CD14-positive monocyte (primary cell): ENCODE measurements at regions not wholly inside any gene's neighbourhood (a gene's known extent, or its start where the extent isn't known, plus 50 kb on each side); places are given as distances from the start of the nearest gene placed in this dataset.

Source experiments
- DNase-seq, 3 donors: peaks; one replicate each; pipeline ENCODE4 v3.0.0-alpha.2; 2011 to 2022
- H2AFZ ChIP-seq: 2 replicates; pipeline ENCODE4 v1.6.0; 2012; ENCODE audit warnings: mild to moderate bottlenecking, low read depth, low read length, inconsistent platforms; ENCODE audit not compliant: insufficient read depth, poor library complexity, severe bottlenecking
- H3K27ac ChIP-seq, 2 donors: 1 replicate in 1 of 2; 2 replicates in 1 of 2; pipeline ENCODE4 v1.5.1; 2012 to 2013; ENCODE audit warnings: low read length in 2 of 2, control low read depth in 1 of 2, inconsistent platforms in 1 of 2, low read depth in 1 of 2, mild to moderate bottlenecking in 1 of 2
- H3K27me3 ChIP-seq, 2 donors: one replicate each; pipeline versions ENCODE4 v1.6.0 to v1.6.1; 2011 to 2013; ENCODE audit warnings: low read length in 2 of 2; ENCODE audit not compliant: control insufficient read depth in 2 of 2, insufficient read depth in 2 of 2
- H3K36me3 ChIP-seq, 2 donors: replicated peaks in 1 of 2; 1 replicate in 1 of 2; 2 replicates in 1 of 2; pipeline versions ENCODE4 v1.5.1 to v1.6.1; 2012 to 2013; ENCODE audit warnings: low read length in 2 of 2, control low read depth in 1 of 2, inconsistent platforms in 1 of 2, mild to moderate bottlenecking in 1 of 2; ENCODE audit not compliant: insufficient read depth in 2 of 2, control insufficient read depth in 1 of 2
- H3K4me1 ChIP-seq, 2 donors: 1 replicate in 1 of 2; 2 replicates in 1 of 2; pipeline versions ENCODE4 v1.5.1 to v1.6.1; 2012 to 2013; ENCODE audit warnings: low read length in 2 of 2, control low read depth in 1 of 2, inconsistent platforms in 1 of 2, mild to moderate bottlenecking in 1 of 2, moderate library complexity in 1 of 2; ENCODE audit not compliant: insufficient read depth in 2 of 2, control insufficient read depth in 1 of 2
- H3K4me2 ChIP-seq: replicated peaks from 2 replicates; pipeline ENCODE3; 2012; ENCODE audit warnings: low read length, moderate library complexity, mild to moderate bottlenecking; ENCODE audit not compliant: poor library complexity, severe bottlenecking; ENCODE audit errors: extremely low read depth
- H3K4me3 ChIP-seq, 3 experiments: fragments of 200-600 bp in 1 of 3; sonication (generic) in 1 of 3; replicated peaks in 1 of 3; 1 replicate in 2 of 3; 2 replicates in 1 of 3; pipeline ENCODE4 v1.5.1; 2011 to 2013; ENCODE audit warnings: low read length in 3 of 3, mild to moderate bottlenecking in 3 of 3, control low read depth in 2 of 3, low read depth in 2 of 3, inconsistent platforms in 1 of 3, moderate library complexity in 1 of 3
- H3K79me2 ChIP-seq: 2 replicates; pipeline ENCODE4 v1.6.0; 2012; ENCODE audit warnings: mild to moderate bottlenecking, control low read depth, inconsistent platforms, low read length, moderate library complexity; ENCODE audit not compliant: insufficient read depth
- H3K9ac ChIP-seq: 2 replicates; pipeline ENCODE4 v1.6.0; 2017; ENCODE audit warnings: low read length, mild to moderate bottlenecking; ENCODE audit not compliant: insufficient read depth, poor library complexity, severe bottlenecking
- H3K9me3 ChIP-seq, 2 donors: replicated peaks in 1 of 2; 1 replicate in 1 of 2; 2 replicates in 1 of 2; pipeline versions ENCODE4 v1.5.1 to v1.6.1; 2012 to 2013; ENCODE audit warnings: low read length in 2 of 2, control low read depth in 1 of 2; ENCODE audit not compliant: control insufficient read depth in 1 of 2, insufficient read depth in 1 of 2
- H4K20me1 ChIP-seq: 2 replicates; pipeline ENCODE4 v1.6.0; 2012; ENCODE audit warnings: mild to moderate bottlenecking, low read length, control low read depth, moderate library complexity; ENCODE audit not compliant: insufficient read depth
- H3K27ac Mint-ChIP-seq, 7 donors: one replicate each; pipeline ENCODE4 v1.8.0; 2020; ENCODE audit warnings: mild to moderate bottlenecking in 7 of 7, mixed read lengths in 7 of 7, moderate library complexity in 6 of 7, inconsistent platforms in 2 of 7
- H3K27me3 Mint-ChIP-seq, 3 donors: one replicate each; pipeline ENCODE4 v1.8.0; 2021 to 2022; ENCODE audit warnings: low read depth in 3 of 3, mild to moderate bottlenecking in 3 of 3, mixed read lengths in 3 of 3, moderate library complexity in 3 of 3, inconsistent platforms in 1 of 3
- H3K36me3 Mint-ChIP-seq, 2 donors: one replicate each; pipeline ENCODE4 v1.8.0; 2020; ENCODE audit warnings: mixed read lengths in 2 of 2, inconsistent platforms in 1 of 2, mild to moderate bottlenecking in 1 of 2
- H3K4me1 Mint-ChIP-seq: one replicate; pipeline ENCODE4 v1.8.0; 2020; ENCODE audit warnings: mild to moderate bottlenecking, mixed read lengths
- H3K4me3 Mint-ChIP-seq, 2 donors: one replicate each; pipeline ENCODE4 v1.8.0; 2020; ENCODE audit warnings: mild to moderate bottlenecking in 2 of 2, mixed read lengths in 2 of 2, moderate library complexity in 1 of 2
- H3K9me3 Mint-ChIP-seq, 7 donors: one replicate each; pipeline ENCODE4 v1.8.0; 2020 to 2022; ENCODE audit warnings: mixed read lengths in 7 of 7, mild to moderate bottlenecking in 6 of 7, moderate library complexity in 6 of 7, inconsistent platforms in 2 of 7
- CTCF ChIP-seq: fragments of 200-600 bp; IDR thresholded peaks from one replicate; pipeline ENCODE4 v1.8.0; 2022; ENCODE audit warnings: antibody characterized with exemption, mild to moderate bottlenecking
- WGBS: methylation state at CpG from one replicate; pipeline ENCODE4 v1.1.5; 2013; ENCODE audit warnings: missing lambda C conversion rate; ENCODE audit not compliant: insufficient coverage; 5-methylcytosine and 5-hydroxymethylcytosine counted together
- intact Hi-C, 2 donors: fragments of 100-400 bp; cut with micrococcal nuclease; formaldehyde crosslinking; loops; one replicate each; pipeline versions ENCODE4 v1.15.0 to v1.15.1; 2023

GRCh38 chr12:24553259-24553658 is 395.6 kb downstream of the BCAT1 start:
- H3K27me3 ChIP-seq, result peaks cover 0 to 2% of the 10 kb centered on the region in 2 donors
- no CpG with 5 or more reads among the region's 3 CpGs for WGBS
- TF ChIP-seq CTCF, result no peak

GRCh38 chr12:24551163-24551786 is 397.6 kb downstream of the BCAT1 start:
- Histone ChIP-seq H4K20me1 (no peaks in the 10 kb centered on the region), H3K36me3 (no peaks in the 10 kb centered on the region), H3K9me3 (no peaks in the 10 kb centered on the region), H3K4me3 (no peak overlapping the region), H3K9ac (no peak overlapping the region), H3K27ac (no peak overlapping the region), H3K4me2 (no peak overlapping the region), H3K27me3 (no peaks in the 10 kb centered on the region), H3K4me1 (no peaks in the 10 kb centered on the region), H2AFZ (no peak overlapping the region), H3K79me2 (no peaks in the 10 kb centered on the region)
- no peaks in the 10 kb centered on the region for H3K36me3 Mint-ChIP-seq
- no peaks in the 10 kb centered on the region for H3K4me1 Mint-ChIP-seq
- no peak overlapping the region for H3K4me3 Mint-ChIP-seq
- no peak for DNase-seq
- H3K9me3 Mint-ChIP-seq, result peaks cover 0 to 8% (median 2%) of the 10 kb centered on the region in 7 donors
- WGBS, result 100% methylated on average over 6 of the region's 10 CpGs
- H3K27ac Mint-ChIP-seq, result no peak overlapping the region
- H3K27me3 Mint-ChIP-seq, result peaks cover 0 to 2% (median 0%) of the 10 kb centered on the region in 3 donors
- TF ChIP-seq CTCF, result no peak
- intact Hi-C loops, result no loop called here

More at GRCh38 chr12:24553259-24553658, 395.6 kb downstream of the BCAT1 start:
- no peaks in the 10 kb centered on the region for H3K4me1 Mint-ChIP-seq
- H3K9me3 ChIP-seq, result no peaks in the 10 kb centered on the region
- H3K4me3 Mint-ChIP-seq, result no peak overlapping the region
- no peak overlapping the region for H3K9ac ChIP-seq
- peaks cover 0 to 5% (median 5%) of the 10 kb centered on the region in 3 donors for H3K27me3 Mint-ChIP-seq
- no peak overlapping the region for H3K4me2 ChIP-seq
- H3K4me1 ChIP-seq, result no peaks in the 10 kb centered on the region
- no peak for DNase-seq
- intact Hi-C loops, result no loop called here
- H3K36me3 Mint-ChIP-seq, result no peaks in the 10 kb centered on the region
- no peaks in the 10 kb centered on the region for H3K79me2 ChIP-seq
- H3K9me3 Mint-ChIP-seq, result peaks cover 0 to 8% (median 0%) of the 10 kb centered on the region in 7 donors
- no peak overlapping the region for H3K4me3 ChIP-seq
- no peaks in the 10 kb centered on the region for H4K20me1 ChIP-seq
- no peak overlapping the region for H2AFZ ChIP-seq
- no peak overlapping the region for H3K27ac Mint-ChIP-seq
- no peak overlapping the region for H3K27ac ChIP-seq
- H3K36me3 ChIP-seq, result no peaks in the 10 kb centered on the region
